Gastrocnemius medialis (tissue), 4 donors: ENCODE measurements at regions not wholly inside any gene's neighbourhood (a gene's known extent, or its start where the extent isn't known, plus 50 kb on each side); places are given as distances from the start of the nearest gene placed in this dataset.

Source experiments
- CTCF ChIP-seq, 5 experiments: fragments of 450-650 bp in 3 of 5; fragments of 200-600 bp in 2 of 5; sonication (generic) in 2 of 5; IDR thresholded peaks in 4 of 5; conservative IDR thresholded peaks in 1 of 5; 1 replicate in 4 of 5; 2 replicates in 1 of 5; pipeline ENCODE4 v1.5.1; 2016 to 2019; ENCODE audit warnings: antibody characterized with exemption in 5 of 5, mild to moderate bottlenecking in 3 of 5, moderate library complexity in 3 of 5
- POLR2A ChIP-seq, 2 donors: fragments of 450-650 bp; IDR thresholded peaks; one replicate each; pipeline ENCODE4 v1.6.1; 2017; ENCODE audit warnings: antibody characterized with exemption in 2 of 2, mild to moderate bottlenecking in 2 of 2, moderate library complexity in 2 of 2

- TF ChIP-seq CTCF (IDR thresholded peaks at IDR 0.05 in 4 of 5, conservative IDR thresholded peaks at IDR 0.05 in 1 of 5) (no peak), POLR2A (IDR thresholded peaks at IDR 0.05) (no peak)
Observed at GRCh38 chr3:84439476-84439875, 519.3 kb upstream of the CADM2 start.
